ENCODE measurements at regions not wholly inside any gene's neighbourhood (a gene's known extent, or its start where the extent isn't known, plus 50 kb on each side); places are given as distances from the start of the nearest gene placed in this dataset.

DNA sequence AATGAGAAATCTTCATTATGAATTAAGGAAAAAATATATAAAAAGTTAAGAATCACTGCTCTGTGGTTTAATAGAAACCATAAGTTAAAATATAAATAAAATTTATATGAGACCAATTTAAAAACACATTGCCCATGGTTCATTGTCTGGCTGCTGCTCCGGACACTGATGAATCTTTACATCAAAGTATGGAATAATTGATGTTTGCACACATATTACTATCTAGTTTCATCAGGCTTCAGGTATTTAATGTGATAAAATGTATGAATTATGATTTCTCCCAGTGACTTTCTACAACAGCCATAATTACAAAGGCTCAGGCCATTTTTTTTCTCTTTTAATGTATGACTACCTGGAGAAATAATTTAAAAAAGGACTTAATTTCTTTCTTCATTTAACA lies 599.1 kb upstream of the PRMT6 start:
- Mint-ChIP-seq H3K4me1 (no peaks in the 10 kb centered on the region), H3K27ac (no peak overlapping the region), H3K27me3 (no peaks in the 10 kb centered on the region), H3K9me3 (ENCODE audit: insufficient read depth) (no peaks in the 10 kb centered on the region), H3K4me3 (no peak overlapping the region)
- ChIA-PET POLR2A (no interaction called here), CTCF (no interaction called here)
- Histone ChIP-seq H3K36me3 (replicated peaks in 1 of 2; ENCODE audit: control extremely low read depth in 1 of 2, control insufficient read depth in 1 of 2, extremely low read depth in 1 of 2, insufficient read depth in 2 of 2, low read length in 1 of 2) (no peaks in the 10 kb centered on the region), H3K9ac (ENCODE audit: low read length) (no peak overlapping the region), H2AFZ (ENCODE audit: insufficient read depth, low read depth, low read length, poor library complexity, severe bottlenecking) (no peak overlapping the region), H3K9me3 (ENCODE audit: control extremely low read depth in 1 of 3, control insufficient read depth in 2 of 3, insufficient read depth in 1 of 3, low read length in 2 of 3) (no peaks in the 10 kb centered on the region), H3K4me2 (replicated peaks; ENCODE audit: low read depth, low read length, poor library complexity, severe bottlenecking) (no peak overlapping the region), H3K4me3 (ENCODE audit: control extremely low read depth in 1 of 5, extremely low read depth in 1 of 5, insufficient read depth in 1 of 5, low read depth in 2 of 5, low read length in 4 of 5) (no peak overlapping the region), H3K27me3 (replicated peaks in 1 of 4; ENCODE audit: control extremely low read depth in 1 of 4, control insufficient read depth in 3 of 4, insufficient read depth in 4 of 4, low read length in 3 of 4) (no peaks in the 10 kb centered on the region), H3K4me1 (ENCODE audit: control insufficient read depth in 2 of 2, insufficient read depth in 2 of 2, low read length in 2 of 2) (no peaks in the 10 kb centered on the region), H3K79me2 (ENCODE audit: control insufficient read depth, insufficient read depth, low read length) (no peaks in the 10 kb centered on the region), H4K20me1 (ENCODE audit: control insufficient read depth, insufficient read depth, low read length, poor library complexity, severe bottlenecking) (no peaks in the 10 kb centered on the region), H3K27ac (ENCODE audit: low read length in 2 of 2) (no peak overlapping the region)
- intact Hi-C loops (cut with micrococcal nuclease) = no loop called here
- ATAC-seq (ENCODE audit: low read depth) = no peak
- no peak for DNase-seq
- TF ChIP-seq, protein P1, sequence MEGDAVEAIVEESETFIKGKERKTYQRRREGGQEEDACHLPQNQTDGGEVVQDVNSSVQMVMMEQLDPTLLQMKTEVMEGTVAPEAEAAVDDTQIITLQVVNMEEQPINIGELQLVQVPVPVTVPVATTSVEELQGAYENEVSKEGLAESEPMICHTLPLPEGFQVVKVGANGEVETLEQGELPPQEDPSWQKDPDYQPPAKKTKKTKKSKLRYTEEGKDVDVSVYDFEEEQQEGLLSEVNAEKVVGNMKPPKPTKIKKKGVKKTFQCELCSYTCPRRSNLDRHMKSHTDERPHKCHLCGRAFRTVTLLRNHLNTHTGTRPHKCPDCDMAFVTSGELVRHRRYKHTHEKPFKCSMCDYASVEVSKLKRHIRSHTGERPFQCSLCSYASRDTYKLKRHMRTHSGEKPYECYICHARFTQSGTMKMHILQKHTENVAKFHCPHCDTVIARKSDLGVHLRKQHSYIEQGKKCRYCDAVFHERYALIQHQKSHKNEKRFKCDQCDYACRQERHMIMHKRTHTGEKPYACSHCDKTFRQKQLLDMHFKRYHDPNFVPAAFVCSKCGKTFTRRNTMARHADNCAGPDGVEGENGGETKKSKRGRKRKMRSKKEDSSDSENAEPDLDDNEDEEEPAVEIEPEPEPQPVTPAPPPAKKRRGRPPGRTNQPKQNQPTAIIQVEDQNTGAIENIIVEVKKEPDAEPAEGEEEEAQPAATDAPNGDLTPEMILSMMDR (IDR thresholded peaks at IDR 0.05) = no peak
- no peak for TF ChIP-seq EZH2 (IDR thresholded peaks at IDR 0.05; ENCODE audit: borderline replicate concordance, insufficient read depth, low read depth, low read length, poor library complexity, severe bottlenecking)
- no CpG with 5 or more reads among the region's 1 CpG for WGBS (ENCODE audit: insufficient coverage)

GRCh38 chr1:106458866-106459265 lies 597.6 kb upstream of the PRMT6 start:
- Histone ChIP-seq H3K27ac (ENCODE audit: low read length in 2 of 2) (no peak overlapping the region), H3K4me1 (ENCODE audit: control insufficient read depth in 2 of 2, insufficient read depth in 2 of 2, low read length in 2 of 2) (no peaks in the 10 kb centered on the region), H3K4me3 (ENCODE audit: control extremely low read depth in 1 of 5, extremely low read depth in 1 of 5, insufficient read depth in 1 of 5, low read depth in 2 of 5, low read length in 4 of 5) (no peak overlapping the region), H3K9ac (ENCODE audit: low read length) (no peak overlapping the region), H4K20me1 (ENCODE audit: control insufficient read depth, insufficient read depth, low read length, poor library complexity, severe bottlenecking) (no peaks in the 10 kb centered on the region), H3K36me3 (replicated peaks in 1 of 2; ENCODE audit: control extremely low read depth in 1 of 2, control insufficient read depth in 1 of 2, extremely low read depth in 1 of 2, insufficient read depth in 2 of 2, low read length in 1 of 2) (no peaks in the 10 kb centered on the region), H3K79me2 (ENCODE audit: control insufficient read depth, insufficient read depth, low read length) (no peaks in the 10 kb centered on the region), H3K4me2 (replicated peaks; ENCODE audit: low read depth, low read length, poor library complexity, severe bottlenecking) (no peak overlapping the region), H3K9me3 (ENCODE audit: control extremely low read depth in 1 of 3, control insufficient read depth in 2 of 3, insufficient read depth in 1 of 3, low read length in 2 of 3) (no peaks in the 10 kb centered on the region), H2AFZ (ENCODE audit: insufficient read depth, low read depth, low read length, poor library complexity, severe bottlenecking) (no peak overlapping the region), H3K27me3 (replicated peaks in 1 of 4; ENCODE audit: control extremely low read depth in 1 of 4, control insufficient read depth in 3 of 4, insufficient read depth in 4 of 4, low read length in 3 of 4) (no peaks in the 10 kb centered on the region)
- intact Hi-C loops (cut with micrococcal nuclease) = no loop called here
- TF ChIP-seq, protein P1 (IDR thresholded peaks at IDR 0.05) = no peak
- TF ChIP-seq EZH2 (IDR thresholded peaks at IDR 0.05; ENCODE audit: borderline replicate concordance, insufficient read depth, low read depth, low read length, poor library complexity, severe bottlenecking) = no peak
- Mint-ChIP-seq H3K27me3 (no peaks in the 10 kb centered on the region), H3K9me3 (ENCODE audit: insufficient read depth) (no peaks in the 10 kb centered on the region), H3K4me1 (no peaks in the 10 kb centered on the region), H3K27ac (no peak overlapping the region), H3K4me3 (no peak overlapping the region)
- POLR2A ChIA-PET = no interaction called here
- DNase-seq = no peak
- CTCF ChIA-PET = no interaction called here
- ATAC-seq (ENCODE audit: low read depth) = no peak
- WGBS (ENCODE audit: insufficient coverage) = 80% methylated on average over 2 of the region's 4 CpGs
